Trophoblast cell (in vitro differentiated cells and primary cell): ENCODE measurements at regions not wholly inside any gene's neighbourhood (a gene's known extent, or its start where the extent isn't known, plus 50 kb on each side); places are given as distances from the start of the nearest gene placed in this dataset.
A peak's percentile ranks its signal among the peaks of the same experiment; 100 is the strongest.

Source experiments
- DNase-seq, 2 donors: peaks; one replicate each; pipeline ENCODE4 v3.0.0-alpha.2; 2016
- H2AFZ ChIP-seq: 2 replicates; pipeline ENCODE4 v1.6.1; 2013; ENCODE audit warnings: low read length, moderate library complexity, mild to moderate bottlenecking; ENCODE audit not compliant: insufficient read depth, poor library complexity
- H2AK5ac ChIP-seq: 2 replicates; pipeline ENCODE4 v1.6.1; 2013; ENCODE audit warnings: mild to moderate bottlenecking, low read length
- H2BK120ac ChIP-seq: 2 replicates; pipeline ENCODE4 v1.6.1; 2013; ENCODE audit warnings: low read length, mild to moderate bottlenecking, moderate library complexity; ENCODE audit not compliant: insufficient read depth, poor library complexity
- H2BK12ac ChIP-seq: 2 replicates; pipeline ENCODE4 v1.6.1; 2013; ENCODE audit warnings: mild to moderate bottlenecking, low read length, moderate library complexity
- H2BK5ac ChIP-seq: 2 replicates; pipeline ENCODE4 v1.6.1; 2013; ENCODE audit warnings: low read length, low read depth, moderate library complexity, mild to moderate bottlenecking; ENCODE audit not compliant: poor library complexity
- H3K14ac ChIP-seq: 2 replicates; pipeline ENCODE4 v1.6.1; 2013; ENCODE audit warnings: mild to moderate bottlenecking, low read length
- H3K18ac ChIP-seq: 2 replicates; pipeline ENCODE4 v1.6.1; 2013; ENCODE audit warnings: mild to moderate bottlenecking, low read length
- H3K23ac ChIP-seq: 2 replicates; pipeline ENCODE4 v1.6.1; 2013; ENCODE audit warnings: low read length
- H3K27ac ChIP-seq: 2 replicates; pipeline ENCODE4 v1.5.1; 2013; ENCODE audit warnings: low read depth, mild to moderate bottlenecking, inconsistent platforms, low read length, moderate library complexity
- H3K27me3 ChIP-seq: 2 replicates; pipeline ENCODE4 v1.6.1; 2013; ENCODE audit warnings: inconsistent platforms, mild to moderate bottlenecking, low read length, moderate library complexity; ENCODE audit not compliant: insufficient read depth
- H3K36me3 ChIP-seq, 2 experiments: 1 replicate in 1 of 2; 2 replicates in 1 of 2; pipeline ENCODE4 v1.6.1; 2013; ENCODE audit warnings: low read length in 2 of 2, mild to moderate bottlenecking in 2 of 2, moderate library complexity in 1 of 2; ENCODE audit not compliant: insufficient read depth in 2 of 2, control insufficient read depth in 1 of 2
- H3K4ac ChIP-seq: 2 replicates; pipeline ENCODE4 v1.6.1; 2013; ENCODE audit warnings: low read depth, mild to moderate bottlenecking, low read length, moderate library complexity
- H3K4me1 ChIP-seq, 2 experiments: 1 replicate in 1 of 2; 2 replicates in 1 of 2; pipeline ENCODE4 v1.6.1; 2013; ENCODE audit warnings: low read length in 2 of 2, mild to moderate bottlenecking in 2 of 2, moderate library complexity in 1 of 2; ENCODE audit not compliant: insufficient read depth in 2 of 2, control insufficient read depth in 1 of 2
- H3K4me2 ChIP-seq: 2 replicates; pipeline ENCODE4 v1.6.1; 2013; ENCODE audit warnings: inconsistent platforms, mild to moderate bottlenecking, low read length, moderate library complexity
- H3K4me3 ChIP-seq: 2 replicates; pipeline ENCODE4 v1.5.1; 2013; ENCODE audit warnings: mild to moderate bottlenecking, low read depth, low read length, inconsistent platforms
- H3K79me1 ChIP-seq: one replicate; pipeline ENCODE4 v1.6.1; 2013; ENCODE audit warnings: low read length
- H3K79me2 ChIP-seq: 2 replicates; pipeline ENCODE4 v1.6.1; 2013; ENCODE audit warnings: low read length, mild to moderate bottlenecking; ENCODE audit not compliant: control insufficient read depth, insufficient read depth, poor library complexity
- H3K9ac ChIP-seq: 2 replicates; pipeline ENCODE4 v1.6.1; 2013; ENCODE audit warnings: mild to moderate bottlenecking, low read length
- H3K9me3 ChIP-seq: 2 replicates; pipeline ENCODE4 v1.6.1; 2013; ENCODE audit warnings: low read depth, mild to moderate bottlenecking, control low read depth, inconsistent platforms, low read length; ENCODE audit not compliant: insufficient read depth
- H4K12ac ChIP-seq: 2 replicates; pipeline ENCODE4 v1.6.1; 2013; ENCODE audit warnings: low read depth, mild to moderate bottlenecking, low read length, moderate library complexity
- H4K8ac ChIP-seq: 2 replicates; pipeline ENCODE4 v1.6.1; 2013; ENCODE audit warnings: low read depth, mild to moderate bottlenecking, low read length, moderate library complexity
- H4K91ac ChIP-seq: one replicate; pipeline ENCODE4 v1.6.1; 2013; ENCODE audit warnings: low read depth, mild to moderate bottlenecking, low read length, moderate library complexity
- WGBS: extraction: QIAGEN DNeasy Blood & Tissue Kit; methylation state at CpG from one replicate; pipeline ENCODE4 v1.1.7; 2013; ENCODE audit warnings: missing lambda C conversion rate; ENCODE audit not compliant: insufficient read length, insufficient coverage; ENCODE audit errors: extremely low coverage; 5-methylcytosine and 5-hydroxymethylcytosine counted together

- H3K9me3 ChIP-seq: no peaks in the 10 kb centered on the region
- no peaks in the 10 kb centered on the region for H3K27me3 ChIP-seq
- no peak overlapping the region for H3K4me2 ChIP-seq
- no peaks in the 10 kb centered on the region for H3K79me2 ChIP-seq
- H4K91ac ChIP-seq: no peak overlapping the region
- H4K8ac ChIP-seq: no peak overlapping the region
- no CpG with 5 or more reads among the region's 2 CpGs for WGBS
- H3K4me1 ChIP-seq: no peaks in the 10 kb centered on the region
- H3K27ac ChIP-seq: no peak overlapping the region
- no peak overlapping the region for H2AK5ac ChIP-seq
- no peak overlapping the region for H3K4me3 ChIP-seq
- no peaks in the 10 kb centered on the region for H3K79me1 ChIP-seq
- no peak overlapping the region for H2BK5ac ChIP-seq
- H3K18ac ChIP-seq: no peak overlapping the region
- no peak overlapping the region for H3K23ac ChIP-seq
- H3K4ac ChIP-seq: no peak overlapping the region
- no peak overlapping the region for H3K14ac ChIP-seq
- no peak overlapping the region for H4K12ac ChIP-seq
- no peak overlapping the region for H2BK120ac ChIP-seq
- H3K36me3 ChIP-seq: no peaks in the 10 kb centered on the region
- H2AFZ ChIP-seq: no peak overlapping the region
- no peak for DNase-seq
- H2BK12ac ChIP-seq: no peak overlapping the region
- H3K9ac ChIP-seq: no peak overlapping the region
These were observed 1209.9 kb downstream of the NSUN3 start for GRCh38 chr3:95272781-95273180.

- Histone ChIP-seq H3K18ac (no peak overlapping the region), H3K4ac (no peak overlapping the region), H4K91ac (no peak overlapping the region), H2BK120ac (no peak overlapping the region), H3K27me3 (no peaks in the 10 kb centered on the region), H3K27ac (no peak overlapping the region), H2AK5ac (no peak overlapping the region), H3K9me3 (no peaks in the 10 kb centered on the region), H3K4me3 (no peak overlapping the region), H3K14ac (no peak overlapping the region), H3K36me3 (no peaks in the 10 kb centered on the region), H3K9ac (no peak overlapping the region), H2AFZ (no peak overlapping the region), H3K79me1 (no peaks in the 10 kb centered on the region), H4K12ac (no peak overlapping the region), H3K4me1 (no peaks in the 10 kb centered on the region), H3K4me2 (no peak overlapping the region), H3K79me2 (no peaks in the 10 kb centered on the region), H3K23ac (no peak overlapping the region), H2BK5ac (no peak overlapping the region), H2BK12ac (no peak overlapping the region), H4K8ac (no peak overlapping the region)
- DNase-seq: no peak
- WGBS: no CpG with 5 or more reads among the region's 3 CpGs
These were observed 1214.8 kb downstream of the NSUN3 start for GRCh38 chr3:95277613-95278012.

GRCh38 chr3:95280711-95281352 is 1218.0 kb downstream of the NSUN3 start:
- Histone ChIP-seq H2BK12ac (no peak overlapping the region), H2AK5ac (no peak overlapping the region), H2BK120ac (no peak overlapping the region), H3K4me1 (no peaks in the 10 kb centered on the region), H3K27me3 (no peaks in the 10 kb centered on the region), H2BK5ac (no peak overlapping the region), H3K79me2 (no peaks in the 10 kb centered on the region), H3K4ac (no peak overlapping the region), H3K9me3 (no peaks in the 10 kb centered on the region), H3K36me3 (no peaks in the 10 kb centered on the region), H3K14ac (no peak overlapping the region), H3K79me1 (no peaks in the 10 kb centered on the region), H2AFZ (no peak overlapping the region), H3K4me3 (no peak overlapping the region), H3K4me2 (no peak overlapping the region), H3K18ac (no peak overlapping the region), H3K9ac (no peak overlapping the region), H4K91ac (no peak overlapping the region), H4K8ac (no peak overlapping the region), H4K12ac (no peak overlapping the region), H3K23ac (no peak overlapping the region), H3K27ac (no peak overlapping the region)
- WGBS: no CpG with 5 or more reads among the region's 3 CpGs
- no peak for DNase-seq

- no peak overlapping the region for H2AFZ ChIP-seq
- no peaks in the 10 kb centered on the region for H3K9me3 ChIP-seq
- H2BK5ac ChIP-seq: no peak overlapping the region
- no peak overlapping the region for H4K8ac ChIP-seq
- no peaks in the 10 kb centered on the region for H3K27me3 ChIP-seq
- H4K91ac ChIP-seq: no peak overlapping the region
- no peak overlapping the region for H2BK12ac ChIP-seq
- no peak overlapping the region for H3K4me3 ChIP-seq
- H3K4ac ChIP-seq: no peak overlapping the region
- DNase-seq: peak; percentile 4 to 78
- H3K23ac ChIP-seq: no peak overlapping the region
- H3K79me1 ChIP-seq: no peaks in the 10 kb centered on the region
- no peak overlapping the region for H3K18ac ChIP-seq
- no peak overlapping the region for H3K9ac ChIP-seq
- no peak overlapping the region for H3K4me2 ChIP-seq
- no peaks in the 10 kb centered on the region for H3K4me1 ChIP-seq
- no peak overlapping the region for H4K12ac ChIP-seq
- H3K36me3 ChIP-seq: no peaks in the 10 kb centered on the region
- no peaks in the 10 kb centered on the region for H3K79me2 ChIP-seq
- H2AK5ac ChIP-seq: no peak overlapping the region
- no peak overlapping the region for H3K27ac ChIP-seq
- no peak overlapping the region for H2BK120ac ChIP-seq
- WGBS: no CpG with 5 or more reads among the region's 2 CpGs
- H3K14ac ChIP-seq: no peak overlapping the region
These were observed 1226.4 kb downstream of the NSUN3 start for GRCh38 chr3:95289295-95289694.
